ENCODE measurements at regions not wholly inside any gene's neighbourhood (a gene's known extent, or its start where the extent isn't known, plus 50 kb on each side); places are given as distances from the start of the nearest gene placed in this dataset.

- no peak overlapping the region for H3K27ac ChIP-seq
- H3K4me3 ChIP-seq, result no peak overlapping the region
- intact Hi-C loops (cut with DNase I), result no loop called here
- H3K36me3 ChIP-seq, result no peaks in the 10 kb centered on the region
- peak; percentile 26 for ATAC-seq
- no peaks in the 10 kb centered on the region for H3K27me3 ChIP-seq
- no peaks in the 10 kb centered on the region for H3K4me1 ChIP-seq
- no peak for TF ChIP-seq CTCF (IDR thresholded peaks at IDR 0.05)
- no peaks in the 10 kb centered on the region for H3K9me3 ChIP-seq
- no peak for DNase-seq
Measured at GRCh38 chr5:120096413-120096812, 367.7 kb upstream of the PRR16 start.

- no peaks in the 10 kb centered on the region for H3K27me3 ChIP-seq
Measured at GRCh38 chr5:120098426-120098825, 365.7 kb upstream of the PRR16 start.

DNA sequence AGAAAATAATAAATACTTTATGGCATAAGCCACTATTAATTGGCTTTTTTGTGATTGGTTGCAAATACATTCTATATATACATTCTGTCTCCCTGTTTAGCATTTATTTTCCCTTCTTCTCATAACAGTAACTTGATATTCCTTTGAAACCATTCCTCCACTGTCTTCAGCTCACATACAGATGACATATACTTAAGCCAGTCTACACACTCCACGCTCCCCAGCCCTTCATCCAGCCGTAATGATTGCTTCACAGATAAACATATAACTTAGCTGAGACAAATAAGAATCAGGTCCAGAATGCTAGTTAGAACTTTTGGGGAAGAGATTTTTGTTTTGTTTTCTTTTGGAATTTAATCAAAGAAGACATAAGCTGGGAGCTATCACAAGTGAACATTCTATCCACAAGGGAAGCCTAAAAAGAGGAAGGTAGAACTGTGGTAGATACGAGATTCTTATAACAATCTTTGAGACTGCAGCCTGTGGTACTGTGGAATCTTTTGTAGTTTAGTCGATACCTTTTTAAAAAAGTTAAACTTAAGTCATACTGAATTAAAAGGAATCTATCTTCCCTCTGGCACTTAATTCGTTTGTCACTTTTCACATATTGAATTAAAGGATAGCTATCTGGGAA lies 365.1 kb upstream of the PRR16 start:
- intact Hi-C loops (cut with DNase I), result no loop called here
- no peak overlapping the region for H3K4me3 ChIP-seq
- H3K27me3 ChIP-seq, result no peaks in the 10 kb centered on the region
- H3K27ac ChIP-seq, result no peak overlapping the region
- no peaks in the 10 kb centered on the region for H3K36me3 ChIP-seq
- H3K9me3 ChIP-seq, result no peaks in the 10 kb centered on the region
- ATAC-seq (no peak), DNase-seq (no peak)
- no peaks in the 10 kb centered on the region for H3K4me1 ChIP-seq
- no peak for TF ChIP-seq CTCF (IDR thresholded peaks at IDR 0.05)

More at GRCh38 chr5:120098426-120098825, 365.7 kb upstream of the PRR16 start:
- no peak overlapping the region for H3K4me3 ChIP-seq
- no peaks in the 10 kb centered on the region for H3K4me1 ChIP-seq
- H3K27ac ChIP-seq, result no peak overlapping the region
- DNase-seq (no peak), ATAC-seq (no peak)
- intact Hi-C loops (cut with DNase I), result no loop called here
- no peak for TF ChIP-seq CTCF (IDR thresholded peaks at IDR 0.05)
- H3K36me3 ChIP-seq, result no peaks in the 10 kb centered on the region
- H3K9me3 ChIP-seq, result no peaks in the 10 kb centered on the region

DNA sequence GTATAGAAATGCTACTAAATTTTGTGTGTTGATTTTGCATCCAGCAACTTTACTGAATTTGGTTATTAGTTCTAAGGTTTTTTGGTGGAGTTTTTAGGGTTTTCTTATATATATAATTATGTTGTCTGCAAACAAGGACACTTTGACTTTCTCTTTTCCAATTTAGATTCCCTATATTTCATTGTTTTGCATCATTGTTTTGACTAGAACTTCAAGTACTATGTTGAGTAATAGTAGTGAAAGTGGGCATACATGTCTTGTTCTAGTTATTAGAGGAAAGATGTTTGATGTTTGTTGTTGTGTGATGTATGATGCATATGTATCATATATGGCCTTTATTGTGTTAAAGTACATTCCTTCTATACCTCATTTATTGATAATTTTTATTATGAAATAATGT lies 362.3 kb upstream of the PRR16 start:
- no peaks in the 10 kb centered on the region for H3K4me1 ChIP-seq
- DNase-seq (no peak), ATAC-seq (no peak)
- no peak overlapping the region for H3K4me3 ChIP-seq
- intact Hi-C loops (cut with DNase I), result no loop called here
- no peak for TF ChIP-seq CTCF (IDR thresholded peaks at IDR 0.05)
- H3K36me3 ChIP-seq, result no peaks in the 10 kb centered on the region
- no peaks in the 10 kb centered on the region for H3K27me3 ChIP-seq
- no peaks in the 10 kb centered on the region for H3K9me3 ChIP-seq
- H3K27ac ChIP-seq, result no peak overlapping the region

- intact Hi-C loops (cut with DNase I), result no loop called here
- Histone ChIP-seq H3K4me1 (no peaks in the 10 kb centered on the region), H3K4me3 (no peak overlapping the region), H3K27ac (no peak overlapping the region), H3K27me3 (no peaks in the 10 kb centered on the region), H3K9me3 (no peaks in the 10 kb centered on the region), H3K36me3 (no peaks in the 10 kb centered on the region)
- ATAC-seq, result no peak
- TF ChIP-seq CTCF (IDR thresholded peaks at IDR 0.05), result no peak
- DNase-seq, result no peak
Measured at GRCh38 chr5:120103495-120103894, 360.6 kb upstream of the PRR16 start.

Measured in upper lobe of right lung (tissue), 1 donor.